ENCODE measurements at regions not wholly inside any gene's neighbourhood (a gene's known extent, or its start where the extent isn't known, plus 50 kb on each side); places are given as distances from the start of the nearest gene placed in this dataset.

GRCh38 chr7:47715631-47716068 is 133.7 kb upstream of the TNS3 start:
- TF ChIP-seq CTCF (conservative IDR thresholded peaks at IDR 0.05) (no peak), ZFX (IDR thresholded peaks at IDR 0.05) (no peak)

All from C4-2B (cell line).